Thoracic aorta (tissue), 2 donors: ENCODE measurements at regions not wholly inside any gene's neighbourhood (a gene's known extent, or its start where the extent isn't known, plus 50 kb on each side); places are given as distances from the start of the nearest gene placed in this dataset.

Experiments used
- ATAC-seq: fragments of 150-250 bp; one replicate; pipeline ENCODE4 v1.8.0; 2017; ENCODE audit warnings: low read depth; ENCODE audit not compliant: insufficient number of reproducible peaks, low FRiP score
- DNase-seq: peaks from one replicate; pipeline ENCODE4 v3.0.0-alpha.2; 2020; ENCODE audit warnings: low spot score
- H3K27ac ChIP-seq, 2 donors: fragments of 200-600 bp; sonication (generic); 1 replicate in 1 of 2; 2 replicates in 1 of 2; pipeline ENCODE4 v1.5.1; 2016; ENCODE audit warnings: mild to moderate bottlenecking in 2 of 2, moderate library complexity in 2 of 2
- H3K27me3 ChIP-seq: fragments of 200-600 bp; sonication (generic); replicated peaks from 2 replicates; pipeline ENCODE4 v1.6.0; 2016; ENCODE audit warnings: mild to moderate bottlenecking; ENCODE audit not compliant: insufficient read depth
- H3K36me3 ChIP-seq: fragments of 200-600 bp; sonication (generic); one replicate; pipeline ENCODE4 v1.5.1; 2016
- H3K4me1 ChIP-seq, 2 donors: fragments of 200-600 bp; sonication (generic); 1 replicate in 1 of 2; 2 replicates in 1 of 2; pipeline versions ENCODE4 v1.5.1 to v1.6.0; 2016; ENCODE audit warnings: low read depth in 2 of 2, mild to moderate bottlenecking in 1 of 2; ENCODE audit not compliant: control insufficient read depth in 1 of 2
- H3K4me3 ChIP-seq: fragments of 200-600 bp; sonication (generic); 2 replicates; pipeline ENCODE4 v1.5.1; 2016; ENCODE audit warnings: mild to moderate bottlenecking
- H3K9me3 ChIP-seq: fragments of 200-600 bp; sonication (generic); 2 replicates; pipeline ENCODE4 v1.5.1; 2016
- TF ChIP-seq, protein P1 (sequence below): fragments of 200-600 bp; sonication (generic); IDR thresholded peaks from one replicate; pipeline ENCODE4 v1.5.1; 2019; ENCODE audit warnings: antibody characterized with exemption

DNA sequence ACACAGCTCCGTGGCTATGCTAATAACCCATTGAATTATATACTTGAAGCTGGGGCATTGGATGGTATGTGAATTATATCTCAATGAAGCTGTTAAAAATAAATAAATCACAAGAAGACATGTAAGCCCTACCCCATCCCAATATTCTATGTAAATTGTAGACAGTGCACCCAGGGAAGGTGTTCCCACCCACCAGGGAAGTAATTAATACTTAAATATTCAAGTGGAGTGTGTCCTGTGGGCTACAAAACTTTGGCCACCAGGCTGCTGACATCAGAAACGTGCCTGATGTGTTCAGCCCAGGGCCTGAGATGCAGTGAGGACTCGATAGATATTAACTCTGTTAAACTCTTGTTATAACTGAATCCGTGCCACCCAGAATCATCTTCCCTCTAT is 240.4 kb upstream of the RREB1 start:
- no peaks in the 10 kb centered on the region for H3K9me3 ChIP-seq
- TF ChIP-seq, protein P1, sequence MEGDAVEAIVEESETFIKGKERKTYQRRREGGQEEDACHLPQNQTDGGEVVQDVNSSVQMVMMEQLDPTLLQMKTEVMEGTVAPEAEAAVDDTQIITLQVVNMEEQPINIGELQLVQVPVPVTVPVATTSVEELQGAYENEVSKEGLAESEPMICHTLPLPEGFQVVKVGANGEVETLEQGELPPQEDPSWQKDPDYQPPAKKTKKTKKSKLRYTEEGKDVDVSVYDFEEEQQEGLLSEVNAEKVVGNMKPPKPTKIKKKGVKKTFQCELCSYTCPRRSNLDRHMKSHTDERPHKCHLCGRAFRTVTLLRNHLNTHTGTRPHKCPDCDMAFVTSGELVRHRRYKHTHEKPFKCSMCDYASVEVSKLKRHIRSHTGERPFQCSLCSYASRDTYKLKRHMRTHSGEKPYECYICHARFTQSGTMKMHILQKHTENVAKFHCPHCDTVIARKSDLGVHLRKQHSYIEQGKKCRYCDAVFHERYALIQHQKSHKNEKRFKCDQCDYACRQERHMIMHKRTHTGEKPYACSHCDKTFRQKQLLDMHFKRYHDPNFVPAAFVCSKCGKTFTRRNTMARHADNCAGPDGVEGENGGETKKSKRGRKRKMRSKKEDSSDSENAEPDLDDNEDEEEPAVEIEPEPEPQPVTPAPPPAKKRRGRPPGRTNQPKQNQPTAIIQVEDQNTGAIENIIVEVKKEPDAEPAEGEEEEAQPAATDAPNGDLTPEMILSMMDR: no peak
- H3K4me3 ChIP-seq: no peak overlapping the region
- DNase-seq (no peak), ATAC-seq (no peak)
- H3K27me3 ChIP-seq: no peaks in the 10 kb centered on the region
- H3K27ac ChIP-seq: no peak overlapping the region
- no peaks in the 10 kb centered on the region for H3K36me3 ChIP-seq
- H3K4me1 ChIP-seq: no peaks in the 10 kb centered on the region

DNA sequence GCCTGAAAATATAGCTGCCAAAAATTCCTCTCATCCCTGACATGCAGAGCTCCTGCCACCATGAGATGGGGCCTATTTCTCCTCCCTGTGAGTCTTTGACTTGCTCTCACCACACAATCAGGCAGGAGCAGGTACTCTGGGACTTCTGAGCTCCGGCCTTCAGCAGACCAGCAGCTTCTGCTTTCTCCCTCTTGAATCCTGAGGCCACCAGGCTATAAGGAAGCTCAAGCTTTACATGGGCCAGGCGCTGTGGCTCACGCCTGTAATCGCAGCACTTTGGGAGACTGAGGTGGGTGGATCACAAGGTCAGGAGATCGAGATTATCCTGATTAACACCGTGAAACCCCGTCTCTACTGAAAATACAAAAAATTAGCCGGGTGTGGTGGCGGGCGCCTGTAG is 238.7 kb upstream of the RREB1 start:
- Histone ChIP-seq H3K27ac (no peak overlapping the region), H3K27me3 (no peaks in the 10 kb centered on the region), H3K36me3 (no peaks in the 10 kb centered on the region), H3K4me3 (no peak overlapping the region), H3K4me1 (no peaks in the 10 kb centered on the region), H3K9me3 (no peaks in the 10 kb centered on the region)
- TF ChIP-seq, protein P1: no peak
- no peak for ATAC-seq
- no peak for DNase-seq

DNA sequence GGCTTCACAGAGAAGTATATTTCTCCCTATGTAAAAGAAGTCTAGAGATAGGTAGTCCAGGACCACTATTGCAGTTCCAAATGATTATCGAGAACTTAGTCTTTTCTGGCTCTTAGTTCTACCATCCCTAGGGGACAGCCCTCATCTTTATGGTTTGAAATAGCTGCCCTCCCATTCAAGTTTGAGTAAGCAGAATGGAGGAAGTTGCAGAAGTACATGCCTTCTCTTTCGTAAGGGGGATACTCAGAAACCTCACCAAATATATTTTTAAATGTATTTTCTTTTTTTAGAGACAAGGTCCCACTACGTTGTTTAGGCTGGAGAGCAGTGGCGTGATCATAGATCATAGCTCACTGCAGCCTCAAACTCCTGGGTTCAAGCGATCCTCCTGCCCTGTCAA is 236.8 kb upstream of the RREB1 start:
- ATAC-seq: no peak
- Histone ChIP-seq H3K4me1 (no peaks in the 10 kb centered on the region), H3K27ac (no peak overlapping the region), H3K4me3 (no peak overlapping the region), H3K9me3 (no peaks in the 10 kb centered on the region), H3K27me3 (no peaks in the 10 kb centered on the region), H3K36me3 (no peaks in the 10 kb centered on the region)
- DNase-seq: no peak
- TF ChIP-seq, protein P1: no peak

DNA sequence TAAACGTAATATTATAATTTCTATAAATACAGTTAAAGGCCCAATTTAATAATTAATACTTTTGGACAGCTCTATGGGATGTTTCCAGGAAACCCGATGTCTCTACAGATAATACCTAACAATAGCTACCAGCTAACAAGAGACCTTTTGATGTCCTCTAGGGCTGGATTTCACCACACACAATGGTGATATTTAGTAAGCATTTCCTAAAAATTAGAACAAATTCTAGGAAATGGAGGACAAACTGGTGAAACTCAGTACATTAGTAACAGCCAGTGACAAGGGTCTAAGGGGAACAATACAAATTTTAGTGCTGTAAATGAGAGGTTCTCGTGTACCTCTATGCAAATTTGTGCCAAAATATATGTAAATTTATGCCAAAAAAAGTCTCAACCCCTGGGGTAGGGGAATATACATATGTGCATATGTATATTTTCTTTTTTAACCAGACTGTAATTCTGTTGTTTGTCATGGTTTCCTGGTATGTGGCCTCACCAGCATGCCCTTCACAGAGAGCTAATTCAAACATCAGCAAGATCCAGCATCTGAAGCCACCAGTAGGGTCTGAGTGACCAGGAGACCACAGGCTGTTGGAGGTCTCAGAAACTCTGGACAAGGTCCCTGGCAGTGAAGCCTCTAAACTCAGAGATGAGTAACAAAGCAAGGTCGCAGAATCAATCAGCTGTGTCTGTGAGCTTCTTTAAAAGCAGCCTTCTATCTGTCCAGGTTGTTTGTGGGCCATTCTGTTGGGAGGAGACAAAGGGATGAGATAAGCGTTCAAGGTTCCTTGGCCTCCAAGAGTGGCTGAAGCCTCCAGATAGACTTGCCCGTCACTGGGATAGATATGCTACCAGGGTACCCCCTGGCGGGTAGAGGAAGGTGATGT is 235.1 kb upstream of the RREB1 start:
- TF ChIP-seq, protein P1: no peak
- no peak for ATAC-seq
- no peaks in the 10 kb centered on the region for H3K4me1 ChIP-seq
- no peak overlapping the region for H3K27ac ChIP-seq
- no peaks in the 10 kb centered on the region for H3K27me3 ChIP-seq
- H3K36me3 ChIP-seq: no peaks in the 10 kb centered on the region
- H3K4me3 ChIP-seq: no peak overlapping the region
- no peak for DNase-seq
- H3K9me3 ChIP-seq: no peaks in the 10 kb centered on the region

GRCh38 chr6:6873778-6874177 is 234.0 kb upstream of the RREB1 start:
- H3K27me3 ChIP-seq: no peaks in the 10 kb centered on the region
- no peak overlapping the region for H3K27ac ChIP-seq
- no peaks in the 10 kb centered on the region for H3K9me3 ChIP-seq
- DNase-seq (no peak), ATAC-seq (no peak)
- no peaks in the 10 kb centered on the region for H3K36me3 ChIP-seq
- H3K4me1 ChIP-seq: no peaks in the 10 kb centered on the region
- H3K4me3 ChIP-seq: no peak overlapping the region
- TF ChIP-seq, protein P1: no peak
